ENCODE measurements at regions not wholly inside any gene's neighbourhood (a gene's known extent, or its start where the extent isn't known, plus 50 kb on each side); places are given as distances from the start of the nearest gene placed in this dataset.

GRCh38 chr6:170076466-170077165, 214.3 kb downstream of the DLL1 start:
- TF ChIP-seq CTCF (conservative IDR thresholded peaks at IDR 0.05; ENCODE audit: low read depth, low read length) = no peak
- no peak for TF ChIP-seq EZH2 (IDR thresholded peaks at IDR 0.05; ENCODE audit: borderline replicate concordance, low read depth, low read length, poor library complexity, severe bottlenecking)
